Tibial nerve (tissue), 4 donors: ENCODE measurements at regions not wholly inside any gene's neighbourhood (a gene's known extent, or its start where the extent isn't known, plus 50 kb on each side); places are given as distances from the start of the nearest gene placed in this dataset.

Experiments
- EP300 ChIP-seq, 2 donors: sonication (generic); formaldehyde crosslinking; IDR thresholded peaks; one replicate each; pipeline ENCODE4 v1.6.1; 2017; ENCODE audit warnings: antibody characterized with exemption in 2 of 2, mild to moderate bottlenecking in 1 of 2
- POLR2A ChIP-seq, 2 donors: fragments of 450-650 bp; IDR thresholded peaks; one replicate each; pipeline ENCODE4 v1.6.1; 2017; ENCODE audit warnings: antibody characterized with exemption in 2 of 2, mild to moderate bottlenecking in 2 of 2, moderate library complexity in 2 of 2
- TF ChIP-seq, protein P1 (sequence below), 5 experiments: fragments of 200-600 bp in 3 of 5; fragments of 450-650 bp in 2 of 5; sonication (generic) in 3 of 5; IDR thresholded peaks; one replicate each; pipeline ENCODE4 v1.5.1; 2016 to 2019; ENCODE audit warnings: antibody characterized with exemption in 5 of 5, mild to moderate bottlenecking in 3 of 5, moderate library complexity in 2 of 5

DNA sequence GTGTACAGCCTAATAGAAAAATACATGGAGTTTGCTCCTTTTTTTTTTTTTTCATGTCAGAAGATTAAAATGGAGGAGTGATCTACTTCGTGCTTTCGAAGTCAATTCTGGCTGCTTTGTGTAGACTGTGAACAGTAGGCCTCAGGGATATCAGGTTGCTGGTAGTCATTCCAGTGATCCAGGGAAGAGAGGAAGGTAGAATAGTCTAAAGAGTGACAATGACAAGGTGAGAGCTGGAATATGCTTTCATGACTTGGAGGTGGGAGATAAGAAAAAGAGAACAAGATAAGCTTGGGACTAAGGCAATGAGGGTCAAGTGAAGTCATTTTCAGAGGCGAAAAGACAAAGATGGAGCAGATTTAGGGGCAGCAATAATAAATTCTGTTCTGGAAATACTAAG lies 111.3 kb upstream of the MIR17HG start:
- TF ChIP-seq POLR2A (IDR thresholded peaks at IDR 0.05) (no peak), EP300 (IDR thresholded peaks at IDR 0.05) (no peak)
- TF ChIP-seq, protein P1, sequence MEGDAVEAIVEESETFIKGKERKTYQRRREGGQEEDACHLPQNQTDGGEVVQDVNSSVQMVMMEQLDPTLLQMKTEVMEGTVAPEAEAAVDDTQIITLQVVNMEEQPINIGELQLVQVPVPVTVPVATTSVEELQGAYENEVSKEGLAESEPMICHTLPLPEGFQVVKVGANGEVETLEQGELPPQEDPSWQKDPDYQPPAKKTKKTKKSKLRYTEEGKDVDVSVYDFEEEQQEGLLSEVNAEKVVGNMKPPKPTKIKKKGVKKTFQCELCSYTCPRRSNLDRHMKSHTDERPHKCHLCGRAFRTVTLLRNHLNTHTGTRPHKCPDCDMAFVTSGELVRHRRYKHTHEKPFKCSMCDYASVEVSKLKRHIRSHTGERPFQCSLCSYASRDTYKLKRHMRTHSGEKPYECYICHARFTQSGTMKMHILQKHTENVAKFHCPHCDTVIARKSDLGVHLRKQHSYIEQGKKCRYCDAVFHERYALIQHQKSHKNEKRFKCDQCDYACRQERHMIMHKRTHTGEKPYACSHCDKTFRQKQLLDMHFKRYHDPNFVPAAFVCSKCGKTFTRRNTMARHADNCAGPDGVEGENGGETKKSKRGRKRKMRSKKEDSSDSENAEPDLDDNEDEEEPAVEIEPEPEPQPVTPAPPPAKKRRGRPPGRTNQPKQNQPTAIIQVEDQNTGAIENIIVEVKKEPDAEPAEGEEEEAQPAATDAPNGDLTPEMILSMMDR (IDR thresholded peaks at IDR 0.05): no peak
